SU-DHL-6 (cell line): ENCODE measurements at regions not wholly inside any gene's neighbourhood (a gene's known extent, or its start where the extent isn't known, plus 50 kb on each side); places are given as distances from the start of the nearest gene placed in this dataset.
"Not testable (repeated sequence)": the region's sequence is repeated elsewhere in the genome, so short reads cannot be mapped to it uniquely, and the experiment has no call there.

Experiments used
- H2AFZ ChIP-seq: fragments of 200-600 bp; sonication (generic); 2 replicates; pipeline ENCODE4 v1.6.1; 2014; ENCODE audit warnings: low read depth, mild to moderate bottlenecking, moderate library complexity, mixed read lengths, antibody characterized with exemption, low read length; ENCODE audit not compliant: severe bottlenecking
- H3F3A ChIP-seq: fragments of 200-600 bp; shearing (Covaris generic); 2 replicates; pipeline ENCODE4 v1.6.0; 2016; ENCODE audit warnings: antibody characterized with exemption, mild to moderate bottlenecking; ENCODE audit not compliant: insufficient read depth
- H3K27ac ChIP-seq: fragments of 200-600 bp; sonication (generic); 2 replicates; pipeline ENCODE4 v1.5.1; 2016; ENCODE audit warnings: low read depth, mild to moderate bottlenecking, low read length, moderate library complexity, mixed read lengths
- H3K27me3 ChIP-seq: fragments of 200-600 bp; sonication (generic), shearing (Covaris generic); 2 replicates; pipeline ENCODE4 v1.6.0; 2014; ENCODE audit warnings: mild to moderate bottlenecking, low read length
- H3K36me3 ChIP-seq: fragments of 200-600 bp; sonication (generic); 2 replicates; pipeline ENCODE4 v1.6.1; 2014; ENCODE audit warnings: mild to moderate bottlenecking, low read length, mixed read lengths
- H3K4me2 ChIP-seq: fragments of 300-600, 200-600 bp; shearing (Covaris generic), sonication (generic); 2 replicates; pipeline ENCODE4 v1.6.0; 2014; ENCODE audit warnings: low read length, low read depth, mild to moderate bottlenecking; ENCODE audit not compliant: poor library complexity, severe bottlenecking
- H3K4me3 ChIP-seq: fragments of 200-600 bp; sonication (generic); 2 replicates; pipeline ENCODE4 v1.5.1; 2014; ENCODE audit warnings: antibody characterized with exemption, low read length, mild to moderate bottlenecking, mixed read lengths; ENCODE audit not compliant: insufficient read depth, poor library complexity, severe bottlenecking
- H3K79me2 ChIP-seq: fragments of 200-600 bp; sonication (generic); 2 replicates; pipeline ENCODE4 v1.6.1; 2014; ENCODE audit warnings: mild to moderate bottlenecking, low read length, moderate library complexity; ENCODE audit not compliant: insufficient read depth
- H3K9ac ChIP-seq: fragments of 200-600 bp; sonication (generic); 2 replicates; pipeline ENCODE4 v1.7.0; 2014; ENCODE audit warnings: mild to moderate bottlenecking, low read length
- H3K9me2 ChIP-seq: fragments of 200-600 bp; sonication (generic); replicated peaks from 2 replicates; pipeline ENCODE4 v1.6.1; 2014; ENCODE audit warnings: low read length; ENCODE audit not compliant: insufficient read depth
- H3K9me3 ChIP-seq: fragments of 200-600 bp; sonication (generic); 2 replicates; pipeline ENCODE4 v1.6.1; 2014; ENCODE audit warnings: low read length, mixed read lengths; ENCODE audit not compliant: insufficient read depth
- H4K20me1 ChIP-seq: fragments of 200-600 bp; sonication (generic); 2 replicates; pipeline ENCODE4 v1.6.1; 2014; ENCODE audit warnings: low read depth, mild to moderate bottlenecking, antibody characterized with exemption, low read length, moderate library complexity, mixed read lengths
- EZH2phosphoT487 ChIP-seq: fragments of 200-600 bp; sonication (generic), shearing (Covaris generic); conservative IDR thresholded peaks from 2 replicates; pipeline ENCODE4 v1.6.1; 2018; ENCODE audit warnings: mild to moderate bottlenecking, antibody characterized with exemption, low read length, moderate library complexity, mixed read lengths
- TF ChIP-seq, protein P1 (sequence below): fragments of 200-600 bp; sonication (generic); IDR thresholded peaks from one replicate; pipeline ENCODE4 v1.5.1; 2017; ENCODE audit warnings: antibody characterized with exemption, mild to moderate bottlenecking, low read length, moderate library complexity; ENCODE audit not compliant: insufficient read depth, poor library complexity, severe bottlenecking

DNA sequence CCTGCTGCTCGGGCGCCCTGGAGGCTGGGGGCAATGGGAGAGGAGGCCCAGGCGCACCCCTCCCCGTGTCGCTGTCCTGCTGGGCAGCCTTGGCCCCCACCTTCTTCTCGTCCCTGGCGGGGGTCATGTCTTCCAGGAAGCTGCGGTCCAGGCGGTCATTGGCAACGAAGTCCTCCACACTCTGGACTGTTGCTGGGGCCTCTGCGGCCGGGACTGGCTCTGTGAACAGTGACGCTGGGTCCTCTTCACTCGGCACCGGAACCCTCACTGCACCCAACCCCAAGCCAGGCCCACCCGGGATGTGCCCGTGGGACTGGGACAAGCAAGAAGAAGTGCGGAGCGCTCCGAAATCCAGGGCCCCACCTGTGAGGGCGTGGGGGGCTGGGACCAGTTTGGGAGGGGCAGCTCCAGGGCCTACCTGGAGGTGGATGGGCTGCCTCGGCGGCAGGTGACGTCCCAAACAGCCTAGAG lies 308.0 kb downstream of the CCDC74A start:
- H3K9me2 ChIP-seq = no peaks in the 10 kb centered on the region
- H3K79me2 ChIP-seq = no peaks in the 10 kb centered on the region
- no peaks in the 10 kb centered on the region for H3K9me3 ChIP-seq
- H3K4me3 ChIP-seq = no peak overlapping the region
- no peak overlapping the region for H2AFZ ChIP-seq
- H3K4me2 ChIP-seq = no peak overlapping the region
- H3K27ac ChIP-seq = no peak overlapping the region
- H3F3A ChIP-seq = no peaks in the 10 kb centered on the region
- no peaks in the 10 kb centered on the region for H3K36me3 ChIP-seq
- no peak for TF ChIP-seq EZH2phosphoT487
- TF ChIP-seq, protein P1, sequence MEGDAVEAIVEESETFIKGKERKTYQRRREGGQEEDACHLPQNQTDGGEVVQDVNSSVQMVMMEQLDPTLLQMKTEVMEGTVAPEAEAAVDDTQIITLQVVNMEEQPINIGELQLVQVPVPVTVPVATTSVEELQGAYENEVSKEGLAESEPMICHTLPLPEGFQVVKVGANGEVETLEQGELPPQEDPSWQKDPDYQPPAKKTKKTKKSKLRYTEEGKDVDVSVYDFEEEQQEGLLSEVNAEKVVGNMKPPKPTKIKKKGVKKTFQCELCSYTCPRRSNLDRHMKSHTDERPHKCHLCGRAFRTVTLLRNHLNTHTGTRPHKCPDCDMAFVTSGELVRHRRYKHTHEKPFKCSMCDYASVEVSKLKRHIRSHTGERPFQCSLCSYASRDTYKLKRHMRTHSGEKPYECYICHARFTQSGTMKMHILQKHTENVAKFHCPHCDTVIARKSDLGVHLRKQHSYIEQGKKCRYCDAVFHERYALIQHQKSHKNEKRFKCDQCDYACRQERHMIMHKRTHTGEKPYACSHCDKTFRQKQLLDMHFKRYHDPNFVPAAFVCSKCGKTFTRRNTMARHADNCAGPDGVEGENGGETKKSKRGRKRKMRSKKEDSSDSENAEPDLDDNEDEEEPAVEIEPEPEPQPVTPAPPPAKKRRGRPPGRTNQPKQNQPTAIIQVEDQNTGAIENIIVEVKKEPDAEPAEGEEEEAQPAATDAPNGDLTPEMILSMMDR = no peak
- H4K20me1 ChIP-seq = no peaks in the 10 kb centered on the region
- H3K27me3 ChIP-seq = no peaks in the 10 kb centered on the region
- H3K9ac ChIP-seq = no peak overlapping the region

DNA sequence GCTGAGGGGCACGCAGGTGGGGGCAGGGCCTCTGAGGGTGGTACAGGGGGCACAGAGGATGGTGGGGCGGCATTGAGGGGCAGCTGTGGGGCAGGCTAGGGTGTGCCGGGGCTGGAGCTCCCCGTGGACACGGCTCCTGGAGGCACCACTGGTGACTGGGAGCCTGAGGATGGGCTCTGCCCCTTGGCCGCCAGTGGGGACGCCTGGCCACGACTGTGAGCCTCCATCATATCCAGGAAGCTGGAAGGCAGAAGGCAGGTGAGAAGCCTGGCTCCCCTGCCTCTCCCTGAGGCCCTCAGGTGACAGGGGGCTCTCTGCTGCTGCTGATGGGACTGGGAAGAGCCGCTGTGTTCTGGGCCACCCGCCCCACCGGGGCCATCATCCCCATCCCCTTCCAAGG lies 308.4 kb downstream of the CCDC74A start:
- H3K27me3 ChIP-seq, H3K27ac ChIP-seq, H3F3A ChIP-seq, H3K36me3 ChIP-seq, H3K4me3 ChIP-seq, H3K79me2 ChIP-seq, H3K4me2 ChIP-seq, H4K20me1 ChIP-seq, H2AFZ ChIP-seq, H3K9me3 ChIP-seq, H3K9ac ChIP-seq, H3K9me2 ChIP-seq: not testable (repeated sequence)

DNA sequence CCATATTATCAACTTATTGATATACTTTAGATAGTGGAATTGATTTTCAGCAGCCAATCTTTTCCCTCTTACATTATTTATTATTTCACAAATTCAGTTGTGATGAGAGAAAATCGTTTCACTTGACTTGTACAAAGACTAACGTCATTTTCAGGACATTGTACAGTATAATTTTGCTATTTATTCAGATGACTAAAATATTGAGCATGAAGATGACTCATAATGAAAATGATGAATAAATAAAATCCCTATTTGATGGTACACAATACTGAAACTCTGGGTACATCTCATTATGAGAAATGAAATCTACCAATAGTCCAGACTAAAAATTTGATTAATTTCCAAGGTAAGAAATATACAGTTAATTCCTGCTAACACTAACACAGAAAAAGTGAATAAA lies 316.4 kb downstream of the CCDC74A start:
- H2AFZ ChIP-seq, H3K9me3 ChIP-seq, H3K27me3 ChIP-seq, H3K27ac ChIP-seq, H3K9me2 ChIP-seq, H4K20me1 ChIP-seq, H3F3A ChIP-seq, H3K36me3 ChIP-seq, H3K4me2 ChIP-seq, H3K79me2 ChIP-seq, H3K9ac ChIP-seq, H3K4me3 ChIP-seq: not testable (repeated sequence)

DNA sequence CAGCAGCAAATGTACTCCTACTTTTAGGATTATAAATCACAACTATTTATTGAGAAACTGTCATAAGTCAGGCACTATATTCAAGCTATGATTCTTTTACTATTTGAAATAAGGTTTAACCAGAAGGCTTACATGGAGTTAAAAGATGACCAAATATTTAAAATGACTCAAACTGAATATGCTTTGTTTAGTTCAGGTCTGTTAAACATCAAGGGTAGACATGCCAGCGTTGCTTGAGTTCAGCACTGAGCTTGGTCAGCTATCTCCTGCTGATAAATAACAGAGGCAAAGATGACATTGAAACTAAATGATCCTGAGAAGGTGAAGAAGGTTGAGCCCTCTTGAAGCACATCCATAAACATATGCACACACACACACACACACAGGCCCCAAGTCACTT lies 305.6 kb downstream of the ANKRD30BL start:
- H2AFZ ChIP-seq, H3K9me2 ChIP-seq, H3K27ac ChIP-seq, H3K9ac ChIP-seq, H4K20me1 ChIP-seq, H3K4me2 ChIP-seq, H3K79me2 ChIP-seq, H3K4me3 ChIP-seq, H3K9me3 ChIP-seq, H3F3A ChIP-seq, H3K27me3 ChIP-seq, H3K36me3 ChIP-seq: not testable (repeated sequence)

DNA sequence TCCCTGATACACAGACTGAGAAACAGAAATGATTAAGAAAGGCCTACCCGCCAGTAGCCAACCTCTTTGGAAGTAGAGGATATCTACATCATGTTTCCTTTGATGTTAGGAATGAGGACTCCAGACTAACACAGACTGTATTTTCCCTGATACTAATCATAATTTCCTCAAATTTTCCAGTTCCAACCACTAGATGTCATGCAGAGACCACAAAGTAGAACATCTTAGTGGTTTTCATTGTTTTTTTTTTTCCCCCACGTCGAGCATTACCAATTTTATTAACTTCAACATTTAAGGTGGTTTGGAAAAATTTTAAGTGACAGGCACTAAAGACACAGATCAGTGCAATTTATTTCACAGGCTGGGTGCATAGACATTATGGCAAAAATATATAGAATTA lies 303.6 kb downstream of the ANKRD30BL start:
- H3K79me2 ChIP-seq, H3K9me2 ChIP-seq, H3K27me3 ChIP-seq, H4K20me1 ChIP-seq, H3K9ac ChIP-seq, H3F3A ChIP-seq, H3K4me2 ChIP-seq, H3K36me3 ChIP-seq, H3K9me3 ChIP-seq, H3K4me3 ChIP-seq, H2AFZ ChIP-seq, H3K27ac ChIP-seq: not testable (repeated sequence)
